Myocyte (in vitro differentiated cells): ENCODE measurements at regions not wholly inside any gene's neighbourhood (a gene's known extent, or its start where the extent isn't known, plus 50 kb on each side); places are given as distances from the start of the nearest gene placed in this dataset.
"Not testable (repeated sequence)": the region's sequence is repeated elsewhere in the genome, so short reads cannot be mapped to it uniquely, and the experiment has no call there.

Experiments
- DNase-seq: peaks from one replicate; pipeline ENCODE4 v3.0.0-alpha.2; 2012; ENCODE audit warnings: low read depth

DNA sequence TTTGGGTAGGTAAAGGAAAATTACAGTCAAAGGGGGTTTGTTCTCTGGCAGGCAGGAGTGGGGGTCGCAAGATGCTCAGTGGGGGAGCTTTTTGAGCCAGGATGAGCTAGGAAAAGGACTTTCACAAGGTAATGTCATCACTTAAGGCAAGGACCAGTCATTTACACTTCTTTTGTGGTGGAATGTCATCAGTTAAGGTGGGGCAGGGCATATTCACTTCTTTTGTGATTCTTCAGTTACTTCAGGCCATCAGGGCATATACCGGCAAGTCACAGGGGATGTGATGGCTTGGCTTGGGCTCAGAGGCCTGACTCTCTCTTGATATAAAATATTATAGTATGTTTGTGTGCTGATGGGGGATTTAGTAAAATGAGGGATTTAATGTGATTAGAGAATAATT is 151.4 kb upstream of the GK2 start:
- not testable (repeated sequence) for DNase-seq

- DNase-seq, result no peak
Measured at GRCh38 chr4:79552311-79552710, 144.3 kb upstream of the GK2 start.

DNA sequence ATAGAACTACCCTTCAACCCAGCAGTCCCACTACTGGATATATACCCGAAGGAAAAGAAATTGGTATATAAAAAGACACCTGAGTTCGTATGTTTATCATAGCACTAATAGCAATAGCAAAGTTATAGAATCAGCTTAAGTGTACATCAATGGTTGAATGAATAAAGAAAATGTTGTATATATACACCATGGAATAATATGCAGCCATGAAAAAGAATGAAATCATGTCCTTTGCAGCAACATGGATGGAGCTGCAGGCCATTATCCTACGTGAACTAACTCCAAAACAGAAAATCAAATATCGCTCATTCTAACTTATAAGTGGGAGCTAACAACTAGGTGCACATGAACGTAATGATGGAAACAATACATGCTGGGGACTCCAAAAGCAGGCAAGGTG is 143.5 kb upstream of the GK2 start:
- DNase-seq, result no peak

GRCh38 chr4:79547851-79548250 is 139.8 kb upstream of the GK2 start:
- DNase-seq, result no peak

DNA sequence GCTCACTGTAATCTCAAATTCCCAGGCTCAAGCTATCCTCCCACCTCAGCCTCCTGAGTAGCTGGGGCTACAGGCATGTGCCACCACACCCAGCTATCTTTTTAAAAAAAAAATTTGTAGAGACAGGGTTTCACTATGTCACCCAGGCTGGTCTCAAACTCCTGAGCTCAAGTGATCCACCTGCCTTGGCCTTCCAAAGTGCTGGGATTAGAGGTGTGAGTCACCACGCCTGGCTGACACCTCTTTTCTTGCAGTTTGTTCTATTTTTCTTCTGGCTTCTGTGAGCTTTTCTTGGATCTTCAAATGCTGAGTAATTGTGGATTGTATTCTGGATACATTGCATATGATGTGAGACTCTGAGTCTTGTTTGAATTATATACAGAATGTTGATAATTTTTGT is 137.3 kb upstream of the GK2 start:
- not testable (repeated sequence) for DNase-seq

DNA sequence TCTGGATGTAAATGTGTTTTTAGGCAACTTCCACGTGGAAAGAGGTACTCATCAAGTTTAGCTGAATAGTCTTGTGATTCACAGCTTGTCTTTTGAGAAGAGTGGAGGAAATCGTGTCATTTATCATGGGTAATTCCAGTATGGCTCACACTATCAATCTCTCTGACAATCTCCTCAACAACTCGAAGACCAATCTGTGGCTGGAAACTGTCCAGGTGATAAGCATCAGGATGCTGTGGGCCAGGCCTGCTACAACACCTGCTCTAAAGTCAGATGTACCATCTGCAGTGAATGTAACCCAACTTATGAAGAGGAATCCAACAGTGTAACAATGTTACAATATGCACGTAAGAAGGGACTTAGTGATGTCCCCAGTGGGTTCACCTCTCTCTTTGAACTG is 132.1 kb upstream of the GK2 start:
- no peak for DNase-seq

GRCh38 chr4:79535516-79535915 is 127.5 kb upstream of the GK2 start:
- DNase-seq, result no peak

DNA sequence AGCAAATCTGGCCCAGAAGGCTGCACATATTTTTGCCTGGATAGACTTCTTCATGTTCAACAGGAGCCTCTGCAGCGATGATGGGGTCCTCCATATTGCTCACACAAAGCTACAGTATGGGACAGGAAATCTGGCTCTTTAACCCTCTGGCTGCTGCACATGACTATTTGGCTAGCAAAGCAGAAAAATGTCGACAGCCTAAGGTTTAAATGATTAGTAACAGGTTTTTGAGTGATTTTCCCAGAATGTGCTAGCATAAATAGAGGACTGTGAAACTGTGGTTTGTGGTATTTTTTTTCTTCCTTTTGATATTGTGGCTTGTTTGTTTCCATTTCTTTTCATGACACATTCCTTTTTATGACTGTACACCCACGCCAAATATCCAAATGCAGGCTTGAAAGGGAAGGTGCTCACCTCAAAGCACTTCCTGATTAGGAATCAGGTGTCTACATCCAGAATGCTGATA is 120.2 kb upstream of the GK2 start:
- peak; percentile 7 for DNase-seq

- DNase-seq, result no peak
Measured at GRCh38 chr4:79526641-79527565, 118.9 kb upstream of the GK2 start.

DNA sequence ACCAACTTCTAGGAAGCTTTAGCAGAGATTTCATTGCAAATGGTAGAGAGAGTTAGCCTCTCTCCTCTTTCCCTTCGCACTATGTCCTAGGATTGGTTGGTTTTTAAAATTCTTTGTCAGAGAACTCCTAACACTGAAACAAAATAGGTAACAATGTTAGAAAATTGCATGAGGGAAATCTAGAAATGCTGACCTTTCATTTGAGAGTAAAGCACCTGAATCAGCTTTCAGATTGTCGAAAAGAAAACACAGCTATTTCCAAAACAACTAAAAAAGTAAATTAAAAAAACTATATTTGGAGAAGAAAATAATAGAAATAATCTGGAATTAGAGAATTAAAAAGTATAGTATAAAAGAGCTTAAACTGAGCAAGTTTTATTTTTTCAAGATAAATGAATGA is 108.1 kb upstream of the GK2 start:
- DNase-seq, result no peak

GRCh38 chr4:79514621-79515329 is 106.7 kb upstream of the GK2 start:
- DNase-seq, result peak; percentile 16

DNA sequence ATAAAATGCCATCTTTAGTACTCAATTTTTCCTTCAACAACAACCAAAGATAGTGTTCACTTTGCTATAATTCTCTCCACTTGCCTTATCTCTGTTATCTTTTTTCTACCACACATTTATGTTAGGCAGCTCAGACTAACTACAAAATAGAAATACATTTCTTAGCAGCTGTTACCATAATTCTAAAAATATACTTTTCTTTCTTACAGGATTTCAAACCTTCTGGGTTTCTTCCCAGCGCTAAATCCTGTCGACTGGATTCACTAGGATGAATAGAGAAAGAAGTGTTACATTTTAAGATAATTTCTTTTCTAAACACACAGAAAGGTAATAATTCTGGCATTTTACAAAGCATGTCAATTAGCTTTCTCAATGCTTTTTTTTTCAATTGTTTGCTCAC is 105.5 kb upstream of the GK2 start:
- no peak for DNase-seq

DNA sequence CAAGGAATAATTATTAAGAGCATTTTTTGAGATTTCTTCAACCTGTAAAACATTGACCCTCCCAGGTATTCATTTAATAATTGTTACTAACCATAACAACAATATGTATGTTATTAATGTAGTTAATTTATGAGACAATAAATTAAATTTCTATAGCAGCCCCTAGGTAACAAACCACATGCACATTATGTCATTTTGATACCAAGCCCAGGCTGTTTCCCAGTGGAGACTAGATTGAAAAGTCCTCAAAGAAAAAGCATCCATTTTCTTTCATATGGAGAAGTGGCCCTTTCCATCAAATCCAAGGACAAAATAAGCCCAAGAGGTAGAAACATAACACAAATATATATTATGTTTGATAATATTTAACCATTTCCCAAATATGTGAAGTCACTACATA is 104.3 kb upstream of the GK2 start:
- DNase-seq, result no peak

DNA sequence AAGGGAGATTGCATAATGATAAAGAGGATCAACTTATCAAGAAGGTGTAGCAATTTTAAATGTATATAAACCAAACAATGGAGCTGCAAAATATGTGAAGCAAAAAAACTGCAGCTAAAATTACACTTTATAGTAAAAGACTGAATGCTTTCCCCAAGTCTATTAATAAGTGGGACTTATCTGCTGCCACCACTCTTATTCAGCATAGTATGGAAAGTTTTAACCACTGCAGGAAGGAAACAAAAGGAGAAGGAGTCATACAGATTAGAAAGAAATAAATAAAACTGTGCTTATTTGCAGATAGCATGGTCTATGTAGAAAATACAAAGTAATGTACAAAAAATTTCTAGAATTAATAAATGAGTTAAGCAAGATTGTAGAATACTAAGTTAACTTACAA is 94.1 kb upstream of the GK2 start:
- no peak for DNase-seq

GRCh38 chr4:79498282-79498681 is 90.3 kb upstream of the GK2 start:
- no peak for DNase-seq

- DNase-seq, result no peak
Measured at GRCh38 chr4:79497001-79497400, 89.0 kb upstream of the GK2 start.

GRCh38 chr4:79495447-79495846 is 87.4 kb upstream of the GK2 start:
- DNase-seq, result no peak

GRCh38 chr4:79492148-79492547 is 84.1 kb upstream of the GK2 start:
- no peak for DNase-seq

DNA sequence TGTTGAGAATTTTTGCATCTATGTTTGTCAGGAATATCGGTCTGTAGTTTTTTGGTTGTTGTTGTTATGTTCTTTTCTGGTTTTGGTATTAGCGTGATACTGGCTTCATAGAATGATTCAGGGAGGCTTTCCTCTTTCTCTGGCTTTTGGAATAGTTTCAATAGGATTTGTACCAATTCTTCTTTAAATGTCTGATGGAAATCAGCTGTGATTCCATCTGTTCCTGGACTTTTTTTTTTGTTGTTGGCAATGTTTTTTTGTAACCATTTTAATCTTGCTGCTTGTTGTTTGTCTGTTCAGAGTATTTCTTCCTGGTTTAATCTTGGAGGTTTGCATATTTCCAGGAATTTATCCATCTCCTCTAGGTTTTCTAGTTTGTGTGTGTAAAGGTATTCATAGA is 81.5 kb upstream of the GK2 start:
- no peak for DNase-seq

GRCh38 chr4:79476196-79476595 is 68.2 kb upstream of the GK2 start:
- peak; percentile 6 for DNase-seq

- DNase-seq, result no peak
Measured at GRCh38 chr4:79473439-79473724, 65.4 kb upstream of the GK2 start.

- DNase-seq, result no peak
Measured at GRCh38 chr4:79472693-79473438, 64.8 kb upstream of the GK2 start.
